Germinal center (tissue), 1 donor: ENCODE measurements at regions not wholly inside any gene's neighbourhood (a gene's known extent, or its start where the extent isn't known, plus 50 kb on each side); places are given as distances from the start of the nearest gene placed in this dataset.
"Not testable (repeated sequence)": the region's sequence is repeated elsewhere in the genome, so short reads cannot be mapped to it uniquely, and the experiment has no call there.

ENCODE experiments used
- DNase-seq: peaks from one replicate; pipeline ENCODE4 v3.0.0; 2012; ENCODE audit warnings: mixed read lengths, low spot score

DNA sequence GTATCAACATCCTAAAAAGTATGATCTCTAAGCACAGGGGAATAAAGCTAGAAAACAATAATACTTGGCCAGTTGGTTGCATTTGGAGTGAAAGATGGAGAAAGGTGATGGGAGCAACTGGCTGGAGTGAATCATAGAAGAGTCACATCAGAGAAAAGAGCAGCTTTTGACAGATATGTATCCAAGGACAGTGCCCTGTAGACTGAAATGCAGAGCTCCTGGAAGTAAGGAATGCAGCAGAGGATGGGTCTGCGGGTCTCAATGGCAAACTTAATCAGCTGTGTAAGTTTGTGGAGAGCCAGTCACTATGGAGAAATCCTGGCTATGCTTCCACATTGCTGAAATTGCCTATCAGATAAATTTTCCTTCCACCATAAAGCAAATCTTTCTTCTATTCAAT lies 218.1 kb upstream of the PRNP start:
- no peak for DNase-seq

DNA sequence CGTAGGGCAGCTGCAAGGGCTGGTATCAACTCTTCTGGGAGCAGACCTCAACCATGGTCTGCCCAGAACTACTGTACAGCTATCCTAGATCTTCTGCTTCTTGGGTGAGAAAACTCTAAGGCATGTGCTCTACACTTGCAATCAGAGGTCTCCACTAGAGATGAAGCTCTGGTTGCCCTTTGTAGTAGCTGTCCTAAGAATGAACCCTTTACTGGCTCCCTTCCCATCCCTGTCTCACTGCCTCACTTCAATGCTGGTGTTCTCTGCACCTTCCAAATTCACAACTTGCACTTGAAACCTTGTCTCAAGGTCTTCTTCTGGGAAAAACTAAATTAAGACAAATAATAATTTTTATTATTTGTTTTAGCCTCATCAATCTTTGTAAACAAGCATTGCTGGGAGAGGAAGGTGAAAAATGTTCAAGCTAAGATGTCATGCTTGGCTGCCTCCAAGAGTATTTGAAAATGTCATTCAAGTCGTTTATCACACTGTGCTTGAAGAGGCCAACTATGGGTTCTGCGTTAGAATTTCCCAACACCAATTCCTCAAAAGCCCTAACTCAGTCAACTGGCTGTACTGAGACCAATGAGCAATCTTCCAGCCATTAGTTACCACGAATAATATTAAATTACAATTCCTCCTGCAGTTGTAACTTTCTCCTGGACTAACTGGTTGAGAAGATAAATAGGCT lies 216.9 kb upstream of the ADRA1D start:
- DNase-seq: no peak

DNA sequence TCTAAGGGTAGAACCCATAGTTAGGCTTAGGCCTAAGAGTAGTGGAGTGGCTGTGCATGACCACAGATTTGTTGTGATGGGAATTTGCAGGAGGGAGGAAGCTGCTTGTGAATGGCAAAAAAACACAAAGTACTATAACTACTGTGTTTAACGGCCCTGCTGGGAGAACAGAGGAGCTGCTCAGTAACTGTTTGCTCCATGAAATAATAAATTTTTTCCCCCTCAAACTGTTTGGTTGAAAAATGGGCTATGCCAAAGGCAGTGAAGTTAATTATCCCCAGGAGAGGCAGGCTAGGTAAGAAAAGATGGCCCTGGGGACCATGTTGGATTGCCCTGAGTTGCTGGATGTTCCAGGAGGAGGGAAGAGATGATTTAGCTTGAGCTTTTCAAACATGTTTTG lies 216.1 kb upstream of the ADRA1D start:
- no peak for DNase-seq

DNA sequence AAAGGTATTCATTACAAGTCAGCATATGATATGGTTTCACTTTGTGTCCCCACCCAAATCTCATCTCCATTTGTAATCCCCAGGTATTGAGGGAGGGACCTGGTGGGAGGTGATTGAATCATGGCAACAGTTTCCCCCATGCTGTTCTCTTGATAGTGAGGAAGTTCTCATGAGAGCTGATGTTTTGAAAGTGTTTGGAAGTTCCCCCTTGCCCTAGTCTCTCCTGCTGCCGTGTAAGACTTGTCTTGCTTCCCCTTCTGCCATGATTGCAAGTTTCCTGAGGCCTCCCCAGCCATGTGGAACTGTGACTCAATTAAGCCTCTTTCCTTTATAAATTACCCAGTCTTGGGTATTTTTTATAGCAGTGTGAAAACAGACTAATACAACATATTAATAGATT lies 213.7 kb upstream of the ADRA1D start:
- not testable (repeated sequence) for DNase-seq

DNA sequence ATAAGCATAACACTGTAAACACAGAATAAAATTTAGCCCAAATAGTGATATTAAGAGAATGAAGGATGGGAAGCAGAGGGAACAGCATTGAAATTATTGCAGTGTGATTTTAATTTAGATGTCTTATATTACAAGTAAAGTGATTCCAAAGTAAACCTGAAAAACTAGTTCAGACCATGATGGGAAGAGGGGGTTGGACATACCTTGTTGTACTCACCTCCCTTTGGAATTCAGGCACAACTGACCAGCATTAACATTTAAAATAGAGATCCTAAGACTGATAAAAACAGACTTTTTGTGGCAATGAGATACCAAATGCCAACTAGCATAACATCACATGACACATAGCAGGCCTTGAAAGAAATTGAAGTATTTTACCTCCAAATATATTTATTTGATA lies 210.0 kb upstream of the ADRA1D start:
- DNase-seq: no peak

DNA sequence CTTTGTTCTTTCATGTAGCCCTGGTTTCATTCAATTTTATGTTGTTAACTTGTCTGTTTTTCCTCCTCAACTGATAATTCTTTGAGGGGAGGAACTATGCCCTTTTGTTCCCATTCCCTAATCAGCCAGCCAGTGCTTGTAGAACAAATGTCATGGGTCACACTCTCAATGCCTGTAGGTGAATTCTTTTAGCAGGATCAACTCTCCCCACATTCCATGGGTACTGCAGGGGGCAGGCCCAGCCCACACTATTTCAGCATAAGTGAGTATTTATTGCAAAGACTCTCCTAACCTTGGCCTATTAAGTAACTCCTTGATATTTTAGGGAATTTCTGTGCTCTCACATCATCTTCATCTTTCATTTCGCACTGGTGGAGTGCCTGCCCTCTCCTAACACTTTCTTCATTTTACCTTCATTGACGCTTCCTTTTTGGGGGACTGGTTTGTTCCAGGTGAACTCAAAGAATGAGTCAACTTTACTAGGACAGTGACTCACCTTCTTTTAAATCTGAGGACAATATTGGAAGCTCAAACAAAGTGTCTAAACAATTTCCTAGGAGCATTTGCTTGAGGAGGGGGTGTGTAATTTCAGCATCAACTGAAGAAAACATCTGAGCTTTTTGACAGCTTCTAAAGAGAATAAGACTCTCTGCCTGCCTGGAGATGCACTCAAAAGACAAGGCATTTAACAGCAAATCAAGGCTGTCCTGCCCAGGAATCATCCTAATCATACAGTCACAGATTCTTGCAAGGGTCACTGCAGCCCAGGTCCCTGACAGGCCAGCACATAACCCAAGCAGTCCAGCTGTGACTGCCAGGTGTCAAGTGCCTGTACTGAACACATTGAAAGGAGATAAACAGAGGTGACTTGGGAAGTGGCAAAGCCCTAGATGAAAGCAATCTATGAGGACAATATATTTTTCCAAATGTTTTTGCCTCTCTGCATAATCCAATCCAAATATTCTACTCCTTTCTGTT lies 208.8 kb upstream of the ADRA1D start:
- DNase-seq: no peak

DNA sequence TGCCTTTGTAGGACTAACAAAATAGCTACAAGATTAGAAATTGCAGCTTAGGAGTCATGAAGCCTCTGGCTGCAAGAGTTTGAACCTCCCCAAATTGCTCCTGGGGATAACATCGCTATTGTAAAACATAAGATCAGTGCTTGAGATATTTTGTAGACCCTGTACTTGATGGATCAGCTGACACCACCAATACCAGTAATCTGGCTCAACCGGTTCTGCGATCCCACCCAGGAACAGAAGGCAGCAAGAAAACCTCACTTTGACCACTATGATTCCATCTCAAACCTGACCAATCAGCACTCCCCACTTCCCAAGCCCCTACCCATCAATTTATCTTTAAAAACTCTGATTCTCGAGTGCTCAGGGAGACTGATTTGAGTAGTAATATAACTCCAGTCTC lies 206.9 kb upstream of the ADRA1D start:
- DNase-seq: no peak

DNA sequence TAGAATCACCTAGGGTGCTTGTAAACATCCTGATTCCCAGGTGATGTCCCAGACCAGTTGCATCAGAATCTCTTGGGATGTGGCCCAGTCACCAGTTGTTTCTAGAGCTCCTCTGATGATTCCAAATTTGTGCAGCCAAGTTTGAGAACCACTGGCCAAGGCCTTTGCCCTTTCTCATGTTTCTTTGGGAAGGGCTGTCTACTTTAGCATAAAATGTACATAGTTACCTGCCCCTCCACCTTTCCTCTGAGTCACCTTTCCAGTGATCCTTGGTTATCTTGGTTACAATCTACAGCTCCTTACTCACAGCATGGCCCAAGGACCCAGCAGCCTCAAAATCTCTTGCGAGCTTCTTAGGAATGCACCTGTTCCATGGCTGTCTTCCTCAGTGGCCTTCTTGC lies 206.2 kb upstream of the ADRA1D start:
- no peak for DNase-seq

DNA sequence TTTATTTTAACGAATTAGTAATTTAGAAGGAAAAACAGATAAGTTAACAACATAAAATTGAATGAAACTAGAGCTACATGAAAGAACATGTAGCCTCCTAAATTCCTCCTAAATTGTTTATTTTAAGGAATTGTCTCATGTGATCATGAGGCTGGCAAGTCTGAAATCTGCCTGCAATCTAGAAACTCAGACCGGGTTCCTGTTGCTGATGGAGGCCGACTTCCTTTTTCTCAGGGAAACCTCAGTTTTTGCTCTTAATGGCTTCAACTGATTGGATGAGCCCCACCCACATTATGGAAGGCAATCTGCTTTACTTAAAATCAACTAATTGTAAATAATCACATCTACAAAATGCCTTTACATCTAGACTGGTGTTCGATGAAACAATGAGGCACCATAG lies 205.0 kb upstream of the ADRA1D start:
- no peak for DNase-seq

DNA sequence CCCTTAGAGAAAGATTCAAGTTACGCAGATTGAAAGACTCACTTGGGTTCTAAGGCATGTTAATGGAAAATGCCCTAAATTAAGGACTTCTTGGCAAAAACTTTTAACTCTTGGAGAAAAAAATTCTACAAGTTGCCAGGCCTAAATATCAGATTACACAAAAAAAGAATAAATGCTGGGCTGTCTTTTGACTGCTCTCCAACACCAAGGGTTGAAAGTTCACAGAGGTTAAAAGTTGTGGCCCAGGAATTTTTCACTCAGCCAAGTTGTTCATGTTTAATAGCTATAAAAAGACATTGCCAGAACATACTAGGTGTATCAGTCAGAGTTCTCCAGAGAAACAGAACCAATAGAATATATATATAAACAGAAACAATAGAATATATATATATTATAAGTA lies 204.3 kb upstream of the ADRA1D start:
- no peak for DNase-seq

DNA sequence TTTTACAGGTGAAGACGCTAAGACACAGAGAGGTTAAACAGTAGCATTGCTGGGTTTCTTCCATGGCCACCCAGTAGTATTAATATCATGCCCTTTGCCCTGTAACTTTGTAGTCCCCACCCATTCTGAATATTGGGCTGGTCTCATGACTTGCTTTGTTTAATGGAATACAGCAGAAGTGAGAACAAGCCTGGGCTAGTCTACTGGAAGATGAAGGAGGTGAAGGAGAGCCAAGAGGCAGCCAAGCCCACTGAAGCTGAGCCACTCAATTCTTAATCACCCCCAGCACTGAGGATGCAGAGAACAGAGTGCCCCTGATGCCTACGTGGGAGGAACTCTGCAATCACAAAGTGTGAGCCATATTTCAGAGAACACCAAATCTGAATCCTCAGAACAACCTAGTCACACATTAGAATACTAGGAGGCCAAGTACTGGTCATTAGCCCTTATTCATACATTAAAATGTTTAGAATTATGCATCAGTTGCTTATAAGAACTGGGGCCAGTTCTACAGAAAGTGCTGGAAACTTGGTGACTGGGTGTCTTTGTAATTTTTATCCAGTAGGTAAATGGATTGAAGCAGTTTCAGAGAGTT lies 202.5 kb upstream of the ADRA1D start:
- no peak for DNase-seq

DNA sequence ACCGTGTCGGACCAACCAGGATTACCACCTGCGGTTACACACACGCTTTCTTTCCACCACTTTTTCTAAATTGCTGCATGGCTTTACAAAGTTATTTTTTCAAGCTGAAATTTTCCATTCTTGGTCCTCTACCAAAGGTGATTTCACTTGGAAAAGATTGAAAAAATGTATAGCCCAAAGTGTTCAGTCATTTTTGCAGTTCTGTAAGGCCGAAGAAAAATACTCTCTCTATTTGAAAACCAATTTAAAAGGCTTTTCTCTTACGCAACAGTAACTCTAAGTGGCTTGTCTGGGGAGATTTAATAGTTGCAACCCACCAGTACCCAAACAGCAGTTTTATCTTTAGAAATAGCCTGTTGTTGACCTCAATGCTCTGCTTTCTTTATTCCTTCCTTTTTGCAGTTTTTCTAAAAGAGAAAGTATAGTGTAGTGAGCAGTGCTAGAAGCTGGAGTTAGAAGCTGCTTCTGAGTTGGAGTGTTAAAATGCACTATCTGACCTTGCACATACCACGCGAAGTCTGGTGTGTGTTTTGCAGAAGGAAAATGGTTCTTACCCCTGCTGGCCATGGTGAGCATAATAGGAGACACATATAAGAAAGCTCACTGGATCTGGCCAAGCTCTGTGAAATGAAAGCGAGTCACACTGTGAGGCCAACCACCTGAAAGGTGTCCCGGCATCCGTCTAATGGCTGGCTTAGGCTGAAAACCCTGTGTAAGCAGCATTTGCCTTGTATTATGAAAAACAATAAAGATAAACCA lies 201.0 kb upstream of the ADRA1D start:
- no peak for DNase-seq

DNA sequence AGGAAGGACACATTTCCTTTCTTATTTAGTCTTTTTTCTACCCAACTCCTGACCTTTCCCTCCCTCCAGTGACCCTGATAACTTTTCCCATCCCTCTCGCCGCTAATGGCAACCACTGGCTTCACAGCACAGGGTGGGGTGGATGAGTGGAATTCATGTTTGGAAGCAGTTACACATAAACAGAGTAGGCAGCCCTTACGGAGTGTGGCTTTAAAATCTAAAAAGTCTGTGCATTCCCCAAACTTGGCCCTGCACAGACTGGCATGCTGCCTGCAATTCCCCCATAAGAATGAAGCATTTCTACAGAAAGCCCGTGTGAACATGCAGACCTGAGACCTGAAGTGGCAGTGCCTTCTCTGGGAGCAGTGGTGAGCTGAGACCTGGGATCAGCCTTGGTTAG lies 196.7 kb upstream of the ADRA1D start:
- DNase-seq: no peak

DNA sequence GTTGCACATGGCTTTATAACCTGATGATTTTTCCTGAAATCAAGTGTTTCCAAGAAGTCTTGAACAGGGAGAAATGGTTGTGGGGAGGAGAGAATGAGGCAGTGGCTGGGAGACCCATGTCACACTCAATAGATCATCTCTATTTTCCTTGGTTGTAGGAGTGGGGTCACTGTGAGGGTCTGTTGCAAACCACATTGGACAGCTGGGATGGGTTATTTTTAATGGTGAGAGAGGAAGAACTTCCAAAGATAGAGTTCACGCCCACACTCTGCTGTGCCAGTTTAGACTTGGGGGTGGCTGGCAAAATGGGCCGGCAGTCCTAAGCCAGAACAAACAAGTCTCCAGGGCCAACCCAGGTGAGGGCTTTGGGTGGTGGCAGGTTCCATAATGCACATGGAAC lies 196.2 kb upstream of the ADRA1D start:
- DNase-seq: no peak

DNA sequence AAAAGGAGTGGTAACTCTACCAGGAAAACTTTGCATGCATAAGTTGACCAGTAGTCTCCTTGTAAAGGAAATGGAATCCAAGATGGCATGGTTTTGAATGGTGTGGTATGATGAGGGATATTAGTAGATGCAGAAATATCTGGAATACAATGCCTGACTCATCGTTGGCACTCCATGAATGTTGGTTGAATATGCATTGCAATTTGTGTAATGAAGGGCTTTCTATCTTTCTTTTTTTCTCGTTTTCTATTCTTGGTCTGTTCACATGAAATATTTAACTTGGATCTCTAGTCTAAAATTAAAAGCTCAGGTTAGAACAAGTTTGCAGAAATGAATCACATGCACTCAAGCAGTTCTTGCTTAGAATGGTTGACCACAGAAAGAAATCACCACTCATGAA lies 195.3 kb upstream of the ADRA1D start:
- DNase-seq: no peak

DNA sequence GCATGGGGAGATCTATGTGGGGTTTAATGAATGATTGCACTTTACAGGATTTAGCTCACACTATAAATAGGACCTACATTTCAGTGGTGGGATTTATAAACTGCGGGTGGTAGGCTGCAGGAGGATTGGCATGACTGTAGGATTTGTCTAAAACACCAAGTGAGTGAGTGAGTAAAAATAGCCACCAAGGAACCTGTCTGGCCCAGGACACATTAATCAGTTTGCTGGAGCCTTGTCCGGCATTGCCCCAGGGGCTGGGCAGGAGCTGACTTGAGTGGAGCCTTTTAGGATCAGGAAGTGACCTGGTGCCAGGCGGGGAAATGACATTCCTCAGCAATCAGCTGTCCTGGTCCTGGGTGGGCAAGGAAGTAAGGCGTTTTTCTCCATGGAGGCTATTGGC lies 193.9 kb upstream of the ADRA1D start:
- no peak for DNase-seq

DNA sequence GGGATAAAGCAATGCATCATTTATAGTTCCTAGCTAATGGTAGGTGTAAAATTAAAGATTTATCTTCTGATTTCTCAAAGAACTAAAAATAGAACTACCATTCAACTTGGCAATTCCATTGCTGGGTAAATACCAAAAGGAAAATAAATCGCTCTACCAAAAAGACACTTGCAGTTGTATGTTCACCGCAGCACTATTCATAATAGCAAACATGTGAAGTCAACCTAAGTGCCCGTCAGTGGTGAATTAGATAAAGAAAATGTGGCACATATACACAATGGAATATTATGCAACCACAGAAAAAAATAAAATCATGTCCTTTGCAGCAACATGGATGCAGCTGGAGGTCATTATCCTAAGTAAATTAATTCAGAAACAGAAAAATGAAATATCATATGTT lies 192.8 kb upstream of the ADRA1D start:
- no peak for DNase-seq

DNA sequence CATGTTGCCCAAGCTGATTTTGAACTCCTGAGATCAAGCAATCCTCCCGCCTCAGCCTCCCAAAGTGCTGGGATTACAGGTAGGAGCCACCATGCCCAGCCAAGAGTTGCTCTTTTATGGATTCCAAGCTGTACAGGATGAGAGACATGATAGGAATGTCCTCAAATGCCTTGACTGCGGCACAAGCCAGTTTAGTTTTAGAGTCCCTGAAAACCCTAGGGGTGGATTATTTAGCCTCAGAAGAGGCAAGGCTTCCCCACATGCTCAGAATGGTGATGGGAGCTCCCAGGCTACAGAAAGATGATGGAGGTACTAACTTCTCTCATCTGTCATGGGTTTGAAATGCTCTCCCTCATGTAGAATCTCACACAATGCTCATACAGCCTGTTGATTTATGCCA lies 192.1 kb upstream of the ADRA1D start:
- no peak for DNase-seq

DNA sequence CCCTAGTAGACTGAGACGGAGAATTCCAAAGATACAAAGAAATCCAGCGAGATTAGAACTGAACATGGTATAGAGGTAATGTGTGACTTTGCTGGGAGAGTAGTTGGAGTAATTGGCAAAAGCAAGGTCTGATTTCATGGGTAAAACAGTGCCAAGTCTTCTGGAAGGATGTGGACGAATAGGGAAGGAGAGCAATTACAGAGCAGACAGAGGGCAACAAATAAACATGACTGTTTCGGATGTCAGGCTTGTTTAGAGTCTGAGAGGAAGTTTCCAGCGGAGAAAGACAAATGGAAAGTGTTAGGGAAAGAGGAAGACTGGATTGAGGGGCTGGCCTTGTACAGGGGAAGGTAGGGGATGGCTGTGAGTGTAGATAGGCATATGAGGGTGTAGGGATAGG lies 190.4 kb upstream of the ADRA1D start:
- DNase-seq: no peak

DNA sequence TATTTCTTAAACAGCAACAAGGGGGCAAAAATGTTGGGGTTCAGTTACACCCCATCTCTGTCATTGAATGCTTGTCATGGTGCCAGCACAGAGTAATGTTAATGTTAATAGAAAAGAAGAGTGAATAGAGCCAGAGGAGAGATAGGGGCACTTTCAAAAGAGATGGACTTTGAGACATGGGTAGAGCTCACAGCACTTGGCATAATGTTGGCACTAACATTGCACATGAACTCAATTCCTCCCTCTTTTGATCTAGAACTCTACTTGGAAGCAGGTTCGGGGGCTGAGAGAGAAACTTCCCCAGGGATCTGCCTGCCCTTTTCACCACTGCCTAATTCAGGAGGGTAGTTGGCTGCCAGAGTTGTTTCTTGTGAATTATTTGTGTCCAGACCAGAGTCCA lies 188.0 kb upstream of the ADRA1D start:
- DNase-seq: no peak

DNA sequence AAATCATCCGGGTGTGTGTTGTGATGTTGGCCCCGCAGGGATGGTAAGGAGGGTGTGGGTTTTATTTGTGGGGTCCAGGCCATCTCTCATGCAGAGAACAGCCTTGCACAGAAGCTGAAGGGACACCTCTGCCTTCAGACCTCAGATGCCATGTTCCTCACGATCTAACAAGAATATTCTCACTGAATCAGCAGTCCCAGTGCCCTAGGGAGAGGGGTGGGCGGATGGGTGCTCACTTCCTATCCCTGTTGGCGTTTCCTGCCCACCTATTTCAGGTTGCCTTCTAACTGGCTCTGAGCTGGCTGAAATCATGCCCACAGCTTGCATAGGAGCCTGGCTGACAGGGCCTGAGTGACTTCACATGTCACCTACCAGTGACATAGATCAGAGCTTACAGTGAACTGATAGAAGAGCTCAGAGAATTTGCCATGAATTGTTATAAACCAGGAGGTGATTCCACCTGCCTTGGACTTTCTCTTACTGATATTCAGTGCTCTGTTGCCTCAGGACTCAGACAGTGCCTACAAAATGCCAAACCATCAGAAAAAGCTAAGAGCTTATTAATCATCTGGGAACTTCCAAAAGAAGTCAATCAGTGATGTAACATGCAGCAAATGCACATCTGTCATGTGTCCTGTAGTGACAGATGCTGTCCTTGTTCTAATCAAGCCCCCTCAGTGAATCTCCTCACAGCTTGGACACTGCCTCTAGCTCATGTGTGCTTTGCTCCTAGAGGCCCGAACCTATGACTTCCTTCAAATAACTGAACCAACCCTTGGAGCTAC lies 186.8 kb upstream of the ADRA1D start:
- no peak for DNase-seq

DNA sequence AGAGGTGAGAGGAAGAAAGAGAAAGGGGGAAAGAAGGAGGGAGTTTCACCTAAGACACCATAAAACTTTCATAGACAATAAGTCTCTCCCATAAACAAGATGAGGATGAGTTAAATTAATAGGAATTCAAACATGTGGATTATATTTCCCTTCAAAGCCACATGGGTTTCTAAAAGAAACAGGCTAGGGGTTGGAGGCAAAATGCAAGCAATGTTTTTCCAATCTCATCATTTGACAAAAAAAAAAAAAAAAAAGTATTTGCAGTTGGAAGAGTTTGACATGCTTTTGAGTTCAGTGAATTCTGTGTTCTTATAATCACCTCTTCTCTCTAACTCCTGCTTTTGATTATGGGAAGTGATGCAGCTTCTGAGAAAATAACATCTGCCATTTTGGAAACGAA lies 186.1 kb upstream of the ADRA1D start:
- DNase-seq: no peak
